Vagina (tissue), 2 donors: ENCODE measurements at regions not wholly inside any gene's neighbourhood (a gene's known extent, or its start where the extent isn't known, plus 50 kb on each side); places are given as distances from the start of the nearest gene placed in this dataset.

Experiments
- CTCF ChIP-seq, 3 experiments: fragments of 450-650 bp in 2 of 3; fragments of 200-600 bp in 1 of 3; sonication (generic) in 1 of 3; IDR thresholded peaks; one replicate each; pipeline ENCODE4 v1.5.1; 2017 to 2019; ENCODE audit warnings: antibody characterized with exemption in 3 of 3, mild to moderate bottlenecking in 2 of 3, moderate library complexity in 2 of 3
- POLR2A ChIP-seq, 2 donors: fragments of 450-650 bp; IDR thresholded peaks; one replicate each; pipeline ENCODE4 v1.6.1; 2017; ENCODE audit warnings: antibody characterized with exemption in 2 of 2, mild to moderate bottlenecking in 2 of 2, moderate library complexity in 2 of 2

GRCh38 chr3:194985031-194985578, 285.9 kb downstream of the XXYLT1 start:
- no peak for TF ChIP-seq POLR2A (IDR thresholded peaks at IDR 0.05)
- TF ChIP-seq CTCF (IDR thresholded peaks at IDR 0.05), result no peak
